Liver (tissue), 8 donors: ENCODE measurements at regions not wholly inside any gene's neighbourhood (a gene's known extent, or its start where the extent isn't known, plus 50 kb on each side); places are given as distances from the start of the nearest gene placed in this dataset.

Experiments
- DNase-seq: peaks from one replicate; pipeline ENCODE4 v3.0.0-alpha.2; 2017; ENCODE audit warnings: low spot score
- H3K27ac ChIP-seq, 2 donors: one replicate each; pipeline ENCODE4 v1.7.0; 2013; ENCODE audit warnings: inconsistent platforms in 2 of 2, low read length in 2 of 2, control low read depth in 1 of 2, low read depth in 1 of 2, mild to moderate bottlenecking in 1 of 2
- H3K27me3 ChIP-seq, 4 donors: one replicate each; pipeline versions ENCODE4 v1.6.1 to v1.7.0; 2013; ENCODE audit warnings: low read length in 3 of 4, inconsistent platforms in 1 of 4, mild to moderate bottlenecking in 1 of 4, moderate library complexity in 1 of 4; ENCODE audit not compliant: control insufficient read depth in 4 of 4, insufficient read depth in 4 of 4
- H3K36me3 ChIP-seq, 4 donors: one replicate each; pipeline versions ENCODE4 v1.6.1 to v1.7.0; 2013; ENCODE audit warnings: low read length in 3 of 4, mild to moderate bottlenecking in 3 of 4, low read depth in 1 of 4, moderate library complexity in 1 of 4; ENCODE audit not compliant: control insufficient read depth in 4 of 4, insufficient read depth in 3 of 4
- H3K4me1 ChIP-seq, 4 donors: one replicate each; pipeline versions ENCODE4 v1.6.1 to v1.7.0; 2013; ENCODE audit warnings: low read length in 3 of 4, mild to moderate bottlenecking in 3 of 4, moderate library complexity in 1 of 4; ENCODE audit not compliant: control insufficient read depth in 4 of 4, insufficient read depth in 4 of 4
- H3K4me3 ChIP-seq, 3 donors: one replicate each; pipeline versions ENCODE4 v1.6.1 to v1.7.0; 2013; ENCODE audit warnings: low read length in 3 of 3, control low read depth in 1 of 3, low read depth in 1 of 3, mild to moderate bottlenecking in 1 of 3
- H3K9ac ChIP-seq, 2 donors: one replicate each; pipeline ENCODE4 v1.7.0; 2013; ENCODE audit warnings: low read length in 2 of 2, mild to moderate bottlenecking in 2 of 2, moderate library complexity in 2 of 2, control low read depth in 1 of 2, low read depth in 1 of 2
- H3K9me3 ChIP-seq, 4 donors: one replicate each; pipeline versions ENCODE4 v1.6.1 to v1.7.0; 2013; ENCODE audit warnings: low read length in 3 of 4; ENCODE audit not compliant: control insufficient read depth in 4 of 4
- ATF3 ChIP-seq: IDR thresholded peaks from 2 replicates; pipeline ENCODE4 v1.6.1; 2016; ENCODE audit warnings: antibody characterized with exemption
- CTCF ChIP-seq: fragments of 150-350 bp; IDR thresholded peaks from 2 replicates; pipeline ENCODE4 v1.5.1; 2017; ENCODE audit warnings: improper control_type of control experiment, low read depth, low read length; ENCODE audit not compliant: missing input control
- EGR1 ChIP-seq, 2 donors: IDR thresholded peaks; 2 replicates each; pipeline ENCODE4 v1.6.1; 2016 to 2018; ENCODE audit warnings: antibody characterized with exemption in 2 of 2, low read depth in 2 of 2
- FOXA1 ChIP-seq: IDR thresholded peaks from 2 replicates; pipeline ENCODE4 v1.6.1; 2016; ENCODE audit warnings: antibody characterized with exemption
- FOXA2 ChIP-seq: IDR thresholded peaks from 2 replicates; pipeline ENCODE4 v1.6.1; 2016; ENCODE audit warnings: antibody characterized with exemption
- GABPA ChIP-seq, 2 donors: IDR thresholded peaks in 1 of 2; conservative IDR thresholded peaks in 1 of 2; 2 replicates each; pipeline ENCODE4 v1.6.1; 2016; ENCODE audit warnings: antibody characterized with exemption in 2 of 2, mild to moderate bottlenecking in 1 of 2, moderate library complexity in 1 of 2
- HNF4A ChIP-seq, 2 donors: conservative IDR thresholded peaks; 2 replicates each; pipeline ENCODE4 v1.6.1; 2016; ENCODE audit warnings: antibody characterized with exemption in 2 of 2, mild to moderate bottlenecking in 2 of 2
- HNF4G ChIP-seq: IDR thresholded peaks from 2 replicates; pipeline ENCODE4 v1.6.1; 2016; ENCODE audit warnings: antibody characterized with exemption
- JUND ChIP-seq, 2 donors: IDR thresholded peaks; 2 replicates each; pipeline ENCODE4 v1.6.1; 2016; ENCODE audit warnings: antibody characterized with exemption in 2 of 2
- MAX ChIP-seq: IDR thresholded peaks from 2 replicates; pipeline ENCODE4 v1.6.1; 2016; ENCODE audit warnings: antibody characterized with exemption
- NR2F2 ChIP-seq: IDR thresholded peaks from 2 replicates; pipeline ENCODE4 v1.6.1; 2016; ENCODE audit warnings: antibody characterized with exemption
- RAD21 ChIP-seq, 2 donors: IDR thresholded peaks; 2 replicates each; pipeline ENCODE4 v1.6.1; 2016; ENCODE audit warnings: antibody characterized with exemption in 2 of 2, mild to moderate bottlenecking in 2 of 2
- REST ChIP-seq: IDR thresholded peaks from 2 replicates; pipeline ENCODE4 v1.6.1; 2016; ENCODE audit warnings: antibody characterized with exemption, mild to moderate bottlenecking
- RXRA ChIP-seq, 2 donors: IDR thresholded peaks; 2 replicates each; pipeline ENCODE4 v1.6.1; 2017 to 2018; ENCODE audit warnings: antibody characterized with exemption in 2 of 2, mild to moderate bottlenecking in 1 of 2
- SP1 ChIP-seq: IDR thresholded peaks from 2 replicates; pipeline ENCODE4 v1.6.1; 2018; ENCODE audit warnings: antibody characterized with exemption, mild to moderate bottlenecking
- TAF1 ChIP-seq: conservative IDR thresholded peaks from 2 replicates; pipeline ENCODE4 v1.6.1; 2016; ENCODE audit warnings: antibody characterized with exemption, mild to moderate bottlenecking
- YY1 ChIP-seq: IDR thresholded peaks from 2 replicates; pipeline ENCODE4 v1.6.1; 2016; ENCODE audit warnings: antibody characterized with exemption, mild to moderate bottlenecking
- ZBTB33 ChIP-seq: IDR thresholded peaks from 2 replicates; pipeline ENCODE4 v1.6.1; 2016; ENCODE audit warnings: antibody characterized with exemption
- WGBS: extraction: QIAGEN DNeasy Blood & Tissue Kit; methylation state at CpG from one replicate; pipeline ENCODE4 v1.1.7; 2013; 5-methylcytosine and 5-hydroxymethylcytosine counted together
- donor health status: healthy.
- donor health status: healthy.
- donor health status: healthy.
- donor health status: healthy.
- donor health status: healthy.

- Histone ChIP-seq H3K4me3 (no peak overlapping the region), H3K27me3 (no peaks in the 10 kb centered on the region), H3K9ac (no peak overlapping the region), H3K4me1 (no peaks in the 10 kb centered on the region), H3K36me3 (no peaks in the 10 kb centered on the region), H3K27ac (no peak overlapping the region), H3K9me3 (no peaks in the 10 kb centered on the region)
- DNase-seq = no peak
- TF ChIP-seq REST = no peak
- no peak for TF ChIP-seq FOXA2
- no peak for TF ChIP-seq RAD21 (IDR thresholded peaks at IDR 0.05)
- no peak for TF ChIP-seq NR2F2
- no peak for TF ChIP-seq GABPA (IDR thresholded peaks at IDR 0.05 in 1 of 2, conservative IDR thresholded peaks at IDR 0.05 in 1 of 2)
- no peak for TF ChIP-seq TAF1
- TF ChIP-seq EGR1 (IDR thresholded peaks at IDR 0.05; ENCODE audit: low read depth in 2 of 2) = no peak
- TF ChIP-seq ATF3 = no peak
- no peak for TF ChIP-seq YY1
- no peak for TF ChIP-seq SP1
- no peak for TF ChIP-seq FOXA1
- WGBS = 88% methylated on average over 33 of the region's 33 CpGs
Observed at GRCh38 chr22:48612077-48612995, 1215.3 kb downstream of the BRD1 start.

GRCh38 chr22:48609279-48609865, 1218.3 kb downstream of the BRD1 start:
- Histone ChIP-seq H3K9ac (no peak overlapping the region), H3K4me3 (no peak overlapping the region), H3K9me3 (no peaks in the 10 kb centered on the region), H3K27me3 (no peaks in the 10 kb centered on the region), H3K36me3 (no peaks in the 10 kb centered on the region), H3K27ac (no peak overlapping the region), H3K4me1 (no peaks in the 10 kb centered on the region)
- WGBS = 89% methylated on average over 22 of the region's 22 CpGs
- TF ChIP-seq FOXA1 = no peak
- no peak for TF ChIP-seq GABPA (IDR thresholded peaks at IDR 0.05 in 1 of 2, conservative IDR thresholded peaks at IDR 0.05 in 1 of 2)
- TF ChIP-seq RAD21 (IDR thresholded peaks at IDR 0.05) = no peak
- TF ChIP-seq CTCF = no peak
- no peak for TF ChIP-seq ZBTB33
- no peak for TF ChIP-seq MAX
- no peak for TF ChIP-seq NR2F2
- no peak for TF ChIP-seq FOXA2
- no peak for TF ChIP-seq ATF3
- TF ChIP-seq TAF1 = no peak
- TF ChIP-seq SP1 = no peak
- no peak for TF ChIP-seq HNF4A (conservative IDR thresholded peaks at IDR 0.05)
- no peak for TF ChIP-seq YY1
- no peak for TF ChIP-seq EGR1 (IDR thresholded peaks at IDR 0.05; ENCODE audit: low read depth in 2 of 2)
- TF ChIP-seq HNF4G = no peak
- TF ChIP-seq REST = no peak
- no peak for TF ChIP-seq JUND (IDR thresholded peaks at IDR 0.05)
- TF ChIP-seq RXRA (IDR thresholded peaks at IDR 0.05) = no peak
- DNase-seq = no peak
